H1 (cell line): ENCODE measurements at regions not wholly inside any gene's neighbourhood (a gene's known extent, or its start where the extent isn't known, plus 50 kb on each side); places are given as distances from the start of the nearest gene placed in this dataset.

Source experiments
- CTCF ChIA-PET: fragments of 300-600 bp; sonication (Branson Sonifier 250); formaldehyde crosslinking; loops from one replicate; lab custom pipeline; 2021; ENCODE audit not compliant: partially characterized antibody; lab: Charles Lee
- POLR2A ChIA-PET: fragments of 300-600 bp; sonication (Branson Sonifier 250); formaldehyde crosslinking; loops from one replicate; lab custom pipeline; 2021; ENCODE audit warnings: inconsistent platforms; ENCODE audit not compliant: partially characterized antibody; lab: Charles Lee
- DNase-seq, 2 experiments: peaks; one replicate each; pipeline versions ENCODE4 v3.0.0 to v3.0.0-alpha.2; 2010 to 2022; ENCODE audit warnings: low spot score in 2 of 2, low read depth in 1 of 2, mixed read lengths in 1 of 2
- FAIRE-seq: peaks from 2 replicates; lab custom pipeline; 2011; peaks lifted over from hg19 to GRCh38; lab: Jason Lieb, UNC
- H2AFZ ChIP-seq: 2 replicates; pipeline ENCODE4 v1.8.1; 2012; ENCODE audit warnings: low read length, inconsistent platforms
- H2AK5ac ChIP-seq: 2 replicates; pipeline ENCODE4 v1.6.1; 2013; ENCODE audit warnings: low read depth, low read length
- H2BK120ac ChIP-seq: replicated peaks from 2 replicates; pipeline ENCODE3; 2013; ENCODE audit warnings: low read depth, low read length, inconsistent platforms
- H2BK12ac ChIP-seq: 2 replicates; pipeline ENCODE4 v1.6.1; 2013; ENCODE audit warnings: low read depth, low read length
- H2BK15ac ChIP-seq: 2 replicates; pipeline ENCODE4 v1.6.1; 2013; ENCODE audit warnings: low read length
- H2BK20ac ChIP-seq: 2 replicates; pipeline ENCODE4 v1.6.1; 2013; ENCODE audit warnings: low read length
- H2BK5ac ChIP-seq: 2 replicates; pipeline ENCODE4 v1.6.1; 2013; ENCODE audit warnings: low read depth, low read length
- H3K14ac ChIP-seq: 2 replicates; pipeline ENCODE4 v1.6.1; 2013; ENCODE audit warnings: inconsistent platforms; ENCODE audit not compliant: insufficient read length
- H3K18ac ChIP-seq: 2 replicates; pipeline ENCODE4 v1.6.1; 2013; ENCODE audit warnings: low read length; ENCODE audit errors: extremely low read depth
- H3K23ac ChIP-seq: 2 replicates; pipeline ENCODE4 v1.6.1; 2013; ENCODE audit warnings: inconsistent platforms; ENCODE audit not compliant: insufficient read length
- H3K23me2 ChIP-seq: 2 replicates; pipeline ENCODE4 v1.6.1; 2013; ENCODE audit warnings: low read depth, low read length
- H3K27ac ChIP-seq: 2 replicates; pipeline ENCODE4 v1.6.1; 2011; ENCODE audit warnings: low read depth, low read length, inconsistent platforms
- H3K27me3 ChIP-seq, 4 experiments: replicated peaks in 1 of 4; 1 replicate in 1 of 4; 2 replicates in 3 of 4; pipeline versions ENCODE4 v1.6.1 to v1.8.1; 2011 to 2013; ENCODE audit warnings: low read length in 3 of 4, mild to moderate bottlenecking in 3 of 4, inconsistent platforms in 2 of 4, mixed read lengths in 2 of 4, moderate library complexity in 1 of 4; ENCODE audit not compliant: control insufficient read depth in 3 of 4, insufficient read depth in 3 of 4; ENCODE audit errors: extremely low read depth in 1 of 4
- H3K36me3 ChIP-seq, 4 experiments: 2 replicates each; pipeline versions ENCODE4 v1.6.1 to v1.8.1; 2011 to 2013; ENCODE audit warnings: mild to moderate bottlenecking in 4 of 4, low read length in 3 of 4, moderate library complexity in 2 of 4, control low read depth in 1 of 4, inconsistent platforms in 1 of 4; ENCODE audit not compliant: insufficient read depth in 4 of 4, control insufficient read depth in 2 of 4
- H3K4ac ChIP-seq: replicated peaks from 2 replicates; pipeline ENCODE3; 2013; ENCODE audit warnings: low read length, low read depth, mixed read lengths, inconsistent platforms; ENCODE audit not compliant: insufficient read length
- H3K4me1 ChIP-seq, 4 experiments: replicated peaks in 1 of 4; 1 replicate in 1 of 4; 2 replicates in 3 of 4; pipeline versions ENCODE4 v1.6.1 to v1.8.1; 2011 to 2013; ENCODE audit warnings: low read length in 3 of 4, inconsistent platforms in 2 of 4, mixed read lengths in 1 of 4; ENCODE audit not compliant: insufficient read depth in 4 of 4, control insufficient read depth in 3 of 4
- H3K4me2 ChIP-seq, 2 experiments: 2 replicates each; pipeline versions ENCODE4 v1.6.1 to v1.8.1; 2011 to 2013; ENCODE audit warnings: low read depth in 2 of 2, low read length in 2 of 2, control low read depth in 1 of 2, inconsistent platforms in 1 of 2, mild to moderate bottlenecking in 1 of 2; ENCODE audit not compliant: insufficient read depth in 1 of 2
- H3K4me3 ChIP-seq, 4 experiments: fragments of 200-600, 300-600 bp in 1 of 4; sonication (generic), shearing (Covaris generic), sonication (Bioruptor Twin) in 1 of 4; 2 replicates each; pipeline versions ENCODE4 v1.5.1 to v1.8.1; 2011 to 2016; ENCODE audit warnings: low read length in 4 of 4, low read depth in 3 of 4, control low read depth in 2 of 4, inconsistent platforms in 2 of 4, mild to moderate bottlenecking in 2 of 4, mixed read lengths in 1 of 4, moderate library complexity in 1 of 4; ENCODE audit not compliant: insufficient read depth in 2 of 4; ENCODE audit errors: extremely low read depth in 1 of 4
- H3K56ac ChIP-seq: replicated peaks from 2 replicates; pipeline ENCODE3; 2013; ENCODE audit warnings: low read depth, mild to moderate bottlenecking, mixed read lengths, low read length, inconsistent platforms; ENCODE audit not compliant: insufficient read length
- H3K79me1 ChIP-seq: 2 replicates; pipeline ENCODE4 v1.6.1; 2013; ENCODE audit warnings: low read depth, low read length, control low read depth
- H3K79me2 ChIP-seq, 2 experiments: 2 replicates each; pipeline versions ENCODE4 v1.6.1 to v1.8.1; 2012 to 2013; ENCODE audit warnings: low read length in 2 of 2, mild to moderate bottlenecking in 2 of 2, inconsistent platforms in 1 of 2; ENCODE audit not compliant: insufficient read depth in 2 of 2, control insufficient read depth in 1 of 2
- H3K9ac ChIP-seq, 4 experiments: replicated peaks in 1 of 4; 1 replicate in 1 of 4; 2 replicates in 3 of 4; pipeline versions ENCODE4 v1.6.1 to v1.8.1; 2011 to 2013; ENCODE audit warnings: low read depth in 3 of 4, low read length in 3 of 4, control low read depth in 2 of 4, mild to moderate bottlenecking in 2 of 4, moderate library complexity in 2 of 4, inconsistent platforms in 1 of 4; ENCODE audit errors: extremely low read depth in 1 of 4
- H3K9me3 ChIP-seq, 2 experiments: 2 replicates each; pipeline versions ENCODE4 v1.6.1 to v1.8.1; 2012 to 2013; ENCODE audit warnings: mild to moderate bottlenecking in 2 of 2, moderate library complexity in 2 of 2, control low read depth in 1 of 2, inconsistent platforms in 1 of 2, low read depth in 1 of 2, low read length in 1 of 2, mixed read lengths in 1 of 2; ENCODE audit not compliant: insufficient read depth in 2 of 2
- H4K20me1 ChIP-seq, 2 experiments: replicated peaks in 1 of 2; 2 replicates each; pipeline versions ENCODE3 to v1.8.1; 2011 to 2013; ENCODE audit warnings: inconsistent platforms in 2 of 2, low read length in 2 of 2, mild to moderate bottlenecking in 1 of 2; ENCODE audit not compliant: insufficient read depth in 2 of 2, control insufficient read depth in 1 of 2
- H4K5ac ChIP-seq: 2 replicates; pipeline ENCODE4 v1.6.1; 2013; ENCODE audit warnings: low read length, low read depth, mixed read lengths, inconsistent platforms; ENCODE audit not compliant: insufficient read length
- H4K8ac ChIP-seq: 2 replicates; pipeline ENCODE4 v1.8.0; 2013; ENCODE audit warnings: mild to moderate bottlenecking, moderate library complexity, low read length, inconsistent platforms; ENCODE audit not compliant: insufficient read depth; ENCODE audit errors: extremely low read depth
- H4K91ac ChIP-seq: replicated peaks from 2 replicates; pipeline ENCODE3; 2013; ENCODE audit warnings: low read length, mixed read lengths, inconsistent platforms; ENCODE audit not compliant: insufficient read length
- BCL11A ChIP-seq, 2 experiments: IDR thresholded peaks; one replicate each; pipeline ENCODE4 v1.6.1; 2011; ENCODE audit warnings: low read depth in 2 of 2, low read length in 2 of 2, mild to moderate bottlenecking in 2 of 2
- BRCA1 ChIP-seq: IDR thresholded peaks from 2 replicates; pipeline ENCODE4 v1.6.1; 2012; ENCODE audit warnings: low read depth, low read length, improper control_type of control experiment
- ZNF274 ChIP-seq: IDR thresholded peaks from 2 replicates; pipeline ENCODE4 v1.7.0; 2012; ENCODE audit warnings: low read length, borderline replicate concordance; ENCODE audit errors: extremely low read depth
- WGBS, 2 experiments: shearing (Covaris generic) in 1 of 2; methylation state at CpG; one replicate each; pipeline versions ENCODE4 v1.1.6 to v1.1.7; 2013 to 2015; ENCODE audit warnings: low lambda C conversion rate in 2 of 2, mixed read lengths in 2 of 2, inconsistent platforms in 1 of 2, low coverage in 1 of 2, missing lambda C conversion rate in 1 of 2; ENCODE audit not compliant: insufficient replicate concordance in 2 of 2, insufficient coverage in 1 of 2, insufficient read length in 1 of 2; ENCODE audit errors: extremely low coverage in 1 of 2, missing lambda C conversion rate in 1 of 2; 5-methylcytosine and 5-hydroxymethylcytosine counted together

GRCh38 chr5:4909086-4909485, 231.0 kb upstream of the ADAMTS16 start:
- POLR2A ChIA-PET, result no interaction called here
- no peak overlapping the region for H4K5ac ChIP-seq
- H4K91ac ChIP-seq, result no peak overlapping the region

More at GRCh38 chr5:4909086-4909485, 231.0 kb upstream of the ADAMTS16 start:
- FAIRE-seq, result no peak
- Histone ChIP-seq H3K36me3 (no peaks in the 10 kb centered on the region), H3K27me3 (no peaks in the 10 kb centered on the region), H3K4me3 (no peak overlapping the region), H2AFZ (no peak overlapping the region), H3K79me2 (no peaks in the 10 kb centered on the region), H3K4ac (no peak overlapping the region), H3K23ac (no peak overlapping the region), H3K4me2 (no peak overlapping the region), H3K27ac (no peak overlapping the region), H2AK5ac (no peak overlapping the region), H3K18ac (no peak overlapping the region), H3K56ac (no peak overlapping the region), H3K23me2 (no peaks in the 10 kb centered on the region), H3K14ac (no peak overlapping the region), H2BK5ac (no peak overlapping the region), H3K9me3 (no peaks in the 10 kb centered on the region), H3K79me1 (no peaks in the 10 kb centered on the region), H2BK120ac (no peak overlapping the region), H2BK12ac (no peak overlapping the region), H2BK15ac (no peak overlapping the region), H3K4me1 (peaks cover 0 to 3% (median 1%) of the 10 kb centered on the region in 4 experiments; a peak in 2 of 7 replicates), H4K8ac (no peak overlapping the region), H3K9ac (no peak overlapping the region), H2BK20ac (no peak overlapping the region), H4K20me1 (no peaks in the 10 kb centered on the region)
- WGBS, 2 experiments, result 93% methylated on average over 5 of the region's 5 CpGs; no CpG with 5 or more reads in 1 of the 2 experiments
- TF ChIP-seq BRCA1 (no peak), BCL11A (IDR thresholded peaks at IDR 0.05; ENCODE audit: low read depth in 2 of 2, low read length in 2 of 2) (no peak), ZNF274 (no peak)
- CTCF ChIA-PET, result interaction anchor here (1.0 kb wide), 1 partner anchor 34 kb away, joined by 4 read pairs; no protein-coding TSS in a partner anchor
- no peak for DNase-seq
